CD4-positive, alpha-beta memory T cell (primary cell): ENCODE measurements at regions not wholly inside any gene's neighbourhood (a gene's known extent, or its start where the extent isn't known, plus 50 kb on each side); places are given as distances from the start of the nearest gene placed in this dataset.

Experiments used
- CTCF ChIA-PET: fragments of 350-600 bp; sonication (Branson Sonifier 250); formaldehyde crosslinking; loops from one replicate; lab custom pipeline; 2021; ENCODE audit warnings: inconsistent platforms; ENCODE audit not compliant: partially characterized antibody; lab: Charles Lee
- POLR2A ChIA-PET: fragments of 350-600 bp; sonication (Branson Sonifier 250); formaldehyde crosslinking; loops from one replicate; lab custom pipeline; 2021; ENCODE audit not compliant: partially characterized antibody; lab: Charles Lee
- DNase-seq, 5 donors: peaks; one replicate each; pipeline versions ENCODE4 v3.0.0 to v3.0.0-alpha.2; 2020 to 2022; ENCODE audit warnings: mixed read lengths in 1 of 5
- H3K27ac ChIP-seq: one replicate; pipeline ENCODE4 v1.7.0; 2013; ENCODE audit warnings: low read depth, low read length
- H3K27me3 ChIP-seq: 2 replicates; pipeline ENCODE4 v1.7.0; 2013; ENCODE audit warnings: mild to moderate bottlenecking, low read length, moderate library complexity; ENCODE audit not compliant: insufficient read depth
- H3K36me3 ChIP-seq: 2 replicates; pipeline ENCODE4 v1.7.0; 2013; ENCODE audit warnings: mild to moderate bottlenecking, low read length, moderate library complexity; ENCODE audit not compliant: insufficient read depth
- H3K4me1 ChIP-seq: 2 replicates; pipeline ENCODE4 v1.7.0; 2013; ENCODE audit warnings: mild to moderate bottlenecking, low read length, moderate library complexity; ENCODE audit not compliant: insufficient read depth
- H3K4me3 ChIP-seq, 2 donors: one replicate each; pipeline ENCODE4 v1.7.0; 2013; ENCODE audit warnings: low read length in 2 of 2, mild to moderate bottlenecking in 1 of 2
- H3K9me3 ChIP-seq, 2 donors: one replicate each; pipeline ENCODE4 v1.7.0; 2013; ENCODE audit warnings: low read length in 2 of 2, control low read depth in 1 of 2; ENCODE audit not compliant: control insufficient read depth in 1 of 2
- H3K27ac Mint-ChIP-seq, 7 donors: one replicate each; pipeline ENCODE4 v1.8.0; 2020 to 2021; ENCODE audit warnings: mixed read lengths in 7 of 7, mild to moderate bottlenecking in 6 of 7, inconsistent platforms in 3 of 7, moderate library complexity in 3 of 7
- H3K27me3 Mint-ChIP-seq, 2 donors: one replicate each; pipeline ENCODE4 v1.8.0; 2020 to 2021; ENCODE audit warnings: mixed read lengths in 2 of 2
- H3K36me3 Mint-ChIP-seq, 2 donors: one replicate each; pipeline ENCODE4 v1.8.0; 2020 to 2021; ENCODE audit warnings: mixed read lengths in 2 of 2, inconsistent platforms in 1 of 2, mild to moderate bottlenecking in 1 of 2
- H3K4me1 Mint-ChIP-seq, 4 donors: one replicate each; pipeline ENCODE4 v1.8.0; 2020 to 2021; ENCODE audit warnings: mixed read lengths in 4 of 4, mild to moderate bottlenecking in 1 of 4
- H3K4me3 Mint-ChIP-seq, 8 donors: one replicate each; pipeline ENCODE4 v1.8.0; 2020 to 2021; ENCODE audit warnings: mixed read lengths in 8 of 8, mild to moderate bottlenecking in 7 of 8, moderate library complexity in 6 of 8, inconsistent platforms in 3 of 8
- H3K9me3 Mint-ChIP-seq, 8 donors: one replicate each; pipeline ENCODE4 v1.8.0; 2020 to 2021; ENCODE audit warnings: mixed read lengths in 8 of 8, mild to moderate bottlenecking in 5 of 8, inconsistent platforms in 3 of 8, moderate library complexity in 1 of 8
- intact Hi-C: fragments of 100-400 bp; cut with micrococcal nuclease; formaldehyde crosslinking; loops from one replicate; pipeline ENCODE4 v1.15.1; 2023

DNA sequence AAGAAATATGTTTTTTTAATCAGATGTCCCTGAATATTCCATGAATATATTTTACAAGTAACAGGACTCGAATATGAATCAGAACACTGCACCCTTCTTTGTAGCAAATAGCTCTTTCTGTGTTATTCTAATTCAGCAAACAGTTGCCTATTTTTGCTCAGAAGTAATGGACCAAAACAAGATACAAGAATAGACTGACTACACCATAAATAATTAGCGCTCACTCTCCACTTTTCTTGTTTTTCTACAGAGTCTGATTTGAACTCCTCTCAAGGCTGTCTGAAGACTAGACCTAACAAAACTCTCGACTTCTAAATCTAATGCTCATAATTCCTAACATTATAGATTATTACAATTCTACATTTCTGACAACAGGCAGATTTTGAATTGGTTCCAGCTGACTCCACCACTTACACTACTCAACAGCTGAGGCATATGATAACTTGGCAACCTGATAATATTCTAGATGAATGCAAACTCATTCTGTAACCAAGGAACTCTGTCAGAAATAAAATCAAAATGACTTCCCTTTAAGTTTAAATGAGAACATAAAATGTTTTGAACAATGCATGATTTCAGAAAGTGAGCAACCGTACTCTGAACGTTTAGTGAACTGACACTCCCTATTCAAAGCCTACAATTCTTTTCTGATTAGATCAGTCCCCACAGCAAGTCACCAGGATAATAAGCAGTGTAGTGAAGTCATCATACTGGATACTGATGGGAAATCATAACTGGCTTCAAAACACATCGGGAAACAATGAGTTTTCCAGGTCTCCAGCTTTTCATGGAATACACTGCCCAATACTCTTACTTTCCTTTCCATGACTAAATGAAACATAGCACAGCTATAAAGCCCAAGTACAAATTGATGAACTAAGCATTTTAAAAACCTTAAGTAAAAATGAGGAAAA lies 114.2 kb upstream of the BEND6 start:
- intact Hi-C loops = no loop called here
- H3K4me1 Mint-ChIP-seq = peaks cover 7 to 12% (median 8%) of the 10 kb centered on the region in 4 donors
- Histone ChIP-seq H3K9me3 (no peaks in the 10 kb centered on the region), H3K27me3 (peaks cover 10% of the 10 kb centered on the region), H3K4me1 (peaks cover 7% of the 10 kb centered on the region), H3K27ac (no peak overlapping the region), H3K4me3 (no peak overlapping the region), H3K36me3 (no peaks in the 10 kb centered on the region)
- DNase-seq = no peak
- no peaks in the 10 kb centered on the region for H3K36me3 Mint-ChIP-seq
- H3K4me3 Mint-ChIP-seq = no peak overlapping the region
- H3K9me3 Mint-ChIP-seq = peaks cover 0 to 3% (median 0%) of the 10 kb centered on the region in 8 donors
- ChIA-PET POLR2A (no interaction called here), CTCF (interaction anchor here (0.9 kb wide), 1 partner anchor 10 kb away, joined by 4 read pairs; no protein-coding TSS in a partner anchor)
- peaks cover 33 to 41% of the 10 kb centered on the region in 2 donors for H3K27me3 Mint-ChIP-seq
- H3K27ac Mint-ChIP-seq = peak overlapping the region in 1 of 7 donors; percentile 43

- Histone ChIP-seq H3K4me1 (peaks cover 7% of the 10 kb centered on the region), H3K36me3 (no peaks in the 10 kb centered on the region), H3K27ac (no peak overlapping the region), H3K9me3 (no peaks in the 10 kb centered on the region), H3K27me3 (peaks cover 10% of the 10 kb centered on the region), H3K4me3 (no peak overlapping the region)
- H3K27me3 Mint-ChIP-seq = peaks cover 26 to 38% of the 10 kb centered on the region in 2 donors
- no peak overlapping the region for H3K4me3 Mint-ChIP-seq
- POLR2A ChIA-PET = no interaction called here
- peaks cover 0 to 3% (median 0%) of the 10 kb centered on the region in 8 donors for H3K9me3 Mint-ChIP-seq
- CTCF ChIA-PET = no interaction called here
- H3K36me3 Mint-ChIP-seq = no peaks in the 10 kb centered on the region
- no peak for DNase-seq
- no peak overlapping the region for H3K27ac Mint-ChIP-seq
- H3K4me1 Mint-ChIP-seq = peaks cover 7 to 8% (median 7%) of the 10 kb centered on the region in 4 donors
- intact Hi-C loops = no loop called here
These were observed 115.2 kb upstream of the BEND6 start for GRCh38 chr6:56839533-56840183.

GRCh38 chr6:56838965-56839364 lies 115.9 kb upstream of the BEND6 start:
- ChIA-PET POLR2A (no interaction called here), CTCF (no interaction called here)
- intact Hi-C loops = no loop called here
- Histone ChIP-seq H3K27me3 (peaks cover 10% of the 10 kb centered on the region), H3K4me1 (peaks cover 7% of the 10 kb centered on the region), H3K4me3 (no peak overlapping the region), H3K9me3 (no peaks in the 10 kb centered on the region), H3K36me3 (no peaks in the 10 kb centered on the region), H3K27ac (no peak overlapping the region)
- Mint-ChIP-seq H3K4me3 (no peak overlapping the region), H3K36me3 (no peaks in the 10 kb centered on the region), H3K4me1 (peaks cover 6 to 8% (median 7%) of the 10 kb centered on the region in 4 donors), H3K27me3 (peaks cover 23 to 34% of the 10 kb centered on the region in 2 donors), H3K27ac (no peak overlapping the region), H3K9me3 (peaks cover 0 to 3% (median 0%) of the 10 kb centered on the region in 8 donors)
- no peak for DNase-seq

- Mint-ChIP-seq H3K36me3 (no peaks in the 10 kb centered on the region), H3K27me3 (peaks cover 23 to 34% of the 10 kb centered on the region in 2 donors), H3K4me3 (no peak overlapping the region), H3K27ac (no peak overlapping the region), H3K4me1 (peaks cover 6 to 7% (median 7%) of the 10 kb centered on the region in 4 donors), H3K9me3 (peaks cover 0 to 3% (median 0%) of the 10 kb centered on the region in 8 donors)
- H3K27ac ChIP-seq = no peak overlapping the region
- ChIA-PET POLR2A (no interaction called here), CTCF (no interaction called here)
- intact Hi-C loops = no loop called here
- no peaks in the 10 kb centered on the region for H3K36me3 ChIP-seq
- DNase-seq = no peak
- no peak overlapping the region for H3K4me3 ChIP-seq
- peaks cover 6% of the 10 kb centered on the region for H3K4me1 ChIP-seq
- H3K27me3 ChIP-seq = peaks cover 9% of the 10 kb centered on the region
- H3K9me3 ChIP-seq = no peaks in the 10 kb centered on the region
These were observed 116.8 kb upstream of the BEND6 start for GRCh38 chr6:56838016-56838555.

DNA sequence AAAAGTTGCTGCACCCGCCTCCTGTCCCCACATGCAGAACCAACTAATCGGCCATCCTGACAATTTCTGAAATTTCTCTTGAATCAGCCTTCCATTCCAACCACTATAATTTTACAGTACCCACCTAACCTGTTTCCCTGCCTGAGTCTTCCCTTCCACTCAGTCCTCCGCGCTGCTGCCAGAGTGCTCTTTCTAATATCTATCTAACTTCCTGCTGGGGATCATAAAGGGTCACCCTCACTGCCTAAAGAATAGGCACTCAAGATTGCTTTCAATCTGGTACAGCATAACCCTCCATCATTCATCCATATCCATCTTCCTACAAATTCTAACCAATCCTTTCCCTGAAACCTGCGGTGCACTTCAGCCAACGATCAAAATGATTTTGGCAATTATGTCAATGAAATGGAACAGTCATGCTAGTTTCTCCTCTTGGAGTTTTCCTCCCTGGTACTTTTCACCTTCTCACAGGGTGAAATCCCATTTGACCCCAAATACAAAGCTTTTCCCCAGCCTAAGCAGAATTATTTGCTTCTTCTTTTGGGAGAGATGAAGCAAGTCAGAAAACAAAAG lies 117.5 kb upstream of the BEND6 start:
- H3K36me3 Mint-ChIP-seq = no peaks in the 10 kb centered on the region
- no peak overlapping the region for H3K4me3 Mint-ChIP-seq
- Histone ChIP-seq H3K4me1 (no peaks in the 10 kb centered on the region), H3K27me3 (peaks cover 4% of the 10 kb centered on the region), H3K36me3 (no peaks in the 10 kb centered on the region), H3K27ac (no peak overlapping the region), H3K9me3 (no peaks in the 10 kb centered on the region), H3K4me3 (no peak overlapping the region)
- no peak for DNase-seq
- CTCF ChIA-PET = no interaction called here
- H3K4me1 Mint-ChIP-seq = peaks cover 0 to under 1% (median under 1%) of the 10 kb centered on the region in 4 donors
- intact Hi-C loops = no loop called here
- peaks cover 21 to 27% of the 10 kb centered on the region in 2 donors for H3K27me3 Mint-ChIP-seq
- peaks cover 0 to 3% (median 0%) of the 10 kb centered on the region in 8 donors for H3K9me3 Mint-ChIP-seq
- POLR2A ChIA-PET = no interaction called here
- no peak overlapping the region for H3K27ac Mint-ChIP-seq

DNA sequence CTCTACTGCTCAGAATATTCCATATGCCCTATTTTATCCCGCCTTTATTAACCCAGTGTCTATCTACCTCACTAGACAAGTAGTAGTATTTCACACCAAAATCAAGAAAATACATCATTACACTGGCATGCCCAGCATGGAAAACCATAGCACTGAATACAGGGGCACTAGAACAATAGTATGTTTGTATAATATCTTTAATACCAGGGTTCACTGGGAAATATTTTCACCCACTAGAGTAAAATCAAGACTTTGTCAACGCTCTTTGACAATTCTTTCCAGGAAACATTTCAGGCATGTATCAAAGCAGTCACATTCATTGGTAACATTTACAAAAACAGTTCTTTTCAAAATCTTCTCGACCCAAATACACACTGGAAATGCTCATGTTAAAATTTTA lies 119.3 kb upstream of the BEND6 start:
- H3K27ac ChIP-seq = no peak overlapping the region
- POLR2A ChIA-PET = no interaction called here
- no peak for DNase-seq
- Mint-ChIP-seq H3K4me1 (no peaks in the 10 kb centered on the region), H3K9me3 (peaks cover 0 to 3% (median 0%) of the 10 kb centered on the region in 8 donors), H3K27me3 (peaks cover 20 to 21% of the 10 kb centered on the region in 2 donors), H3K36me3 (no peaks in the 10 kb centered on the region), H3K27ac (no peak overlapping the region), H3K4me3 (no peak overlapping the region)
- H3K9me3 ChIP-seq = no peaks in the 10 kb centered on the region
- intact Hi-C loops = no loop called here
- H3K36me3 ChIP-seq = no peaks in the 10 kb centered on the region
- H3K4me1 ChIP-seq = no peaks in the 10 kb centered on the region
- no peak overlapping the region for H3K4me3 ChIP-seq
- H3K27me3 ChIP-seq = no peaks in the 10 kb centered on the region
- CTCF ChIA-PET = no interaction called here

DNA sequence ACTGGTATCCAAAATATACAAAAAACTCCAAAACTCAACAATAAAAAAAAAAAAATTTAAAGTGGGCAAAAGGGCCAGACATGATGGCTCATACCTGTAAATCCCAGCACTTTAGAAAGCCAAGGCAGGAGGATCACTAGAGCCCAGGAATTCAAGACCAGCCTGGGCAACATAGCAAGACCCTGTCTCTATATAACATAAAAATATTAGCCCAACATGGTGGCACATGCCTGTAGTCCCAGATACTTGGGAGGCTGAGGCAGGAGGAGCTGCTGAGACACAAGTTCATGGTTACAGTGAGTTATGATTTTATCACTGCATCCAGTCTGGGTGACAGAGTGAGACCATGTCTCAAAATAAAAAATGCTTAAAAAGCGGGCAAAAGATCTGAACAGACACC lies 121.0 kb upstream of the BEND6 start:
- ChIA-PET POLR2A (no interaction called here), CTCF (no interaction called here)
- H3K4me3 ChIP-seq = no peak overlapping the region
- H3K27me3 Mint-ChIP-seq = peaks cover 12 to 19% of the 10 kb centered on the region in 2 donors
- H3K9me3 Mint-ChIP-seq = peaks cover 0 to 3% (median 0%) of the 10 kb centered on the region in 8 donors
- no peaks in the 10 kb centered on the region for H3K27me3 ChIP-seq
- H3K9me3 ChIP-seq = no peaks in the 10 kb centered on the region
- no peak overlapping the region for H3K27ac Mint-ChIP-seq
- H3K4me3 Mint-ChIP-seq = no peak overlapping the region
- H3K4me1 Mint-ChIP-seq = no peaks in the 10 kb centered on the region
- H3K4me1 ChIP-seq = no peaks in the 10 kb centered on the region
- DNase-seq = no peak
- no peaks in the 10 kb centered on the region for H3K36me3 Mint-ChIP-seq
- no peaks in the 10 kb centered on the region for H3K36me3 ChIP-seq
- H3K27ac ChIP-seq = no peak overlapping the region
- intact Hi-C loops = no loop called here
